ENCODE measurements at regions not wholly inside any gene's neighbourhood (a gene's known extent, or its start where the extent isn't known, plus 50 kb on each side); places are given as distances from the start of the nearest gene placed in this dataset.
"Not testable (repeated sequence)": the region's sequence is repeated elsewhere in the genome, so short reads cannot be mapped to it uniquely, and the experiment has no call there.

DNA sequence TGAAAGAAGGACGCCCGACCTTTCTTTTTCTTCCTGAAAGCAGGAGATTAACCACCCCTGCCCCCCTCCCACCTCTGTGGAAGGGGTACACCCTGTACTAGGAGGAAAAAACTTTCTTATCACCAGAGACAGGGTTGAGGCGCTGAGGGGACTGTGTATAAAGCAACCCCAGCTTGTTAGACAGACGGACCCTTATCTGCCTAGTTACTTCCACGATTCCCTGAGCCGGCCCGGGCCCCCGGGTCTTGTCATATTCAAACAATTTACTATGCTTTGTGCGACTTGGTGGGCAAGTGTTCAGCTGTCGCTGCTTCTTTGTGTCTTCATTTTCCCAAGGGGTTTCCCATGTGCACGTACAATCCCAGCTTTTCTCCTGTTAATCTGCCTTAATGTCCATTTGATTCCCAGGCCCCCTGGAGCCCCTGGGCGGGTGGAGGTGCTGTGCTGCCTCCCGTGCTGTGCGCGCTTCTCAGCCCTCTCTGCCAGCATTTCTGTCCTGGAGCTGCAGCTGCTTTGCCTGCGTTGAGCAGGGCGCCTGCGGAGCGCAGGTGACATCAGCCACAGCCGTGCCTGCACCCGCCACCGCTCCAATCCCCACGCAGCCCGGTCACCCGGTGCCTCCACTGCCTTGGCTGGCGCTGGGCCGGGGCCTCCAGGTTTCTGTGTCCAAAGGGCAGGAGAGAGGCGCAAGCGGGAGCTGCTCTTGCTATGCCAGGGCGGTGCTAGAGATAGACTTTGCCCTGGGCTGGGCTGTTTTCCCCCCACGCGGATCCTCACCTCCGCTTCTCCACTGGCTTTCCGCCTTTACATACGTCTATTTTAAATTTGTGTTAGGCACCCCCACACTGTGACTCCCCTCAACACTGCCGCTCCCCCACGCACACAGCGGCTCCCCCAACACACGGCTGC lies 96.2 kb downstream of the TTLL2 start:
- no peak overlapping the region for H3K4me3 Mint-ChIP-seq
- no peaks in the 10 kb centered on the region for H3K27me3 Mint-ChIP-seq
- H3K27ac Mint-ChIP-seq = no peak overlapping the region
- peaks cover 12% of the 10 kb centered on the region for H3K9me3 Mint-ChIP-seq
- no peaks in the 10 kb centered on the region for H3K4me1 Mint-ChIP-seq (ENCODE audit: low read depth)
- no peaks in the 10 kb centered on the region for H3K36me3 Mint-ChIP-seq (ENCODE audit: low read depth)
- intact Hi-C loops (cut with micrococcal nuclease) = no loop called here

- H3K4me3 Mint-ChIP-seq; H3K27ac Mint-ChIP-seq; H3K36me3 Mint-ChIP-seq (ENCODE audit: low read depth); intact Hi-C loops (cut with micrococcal nuclease); H3K27me3 Mint-ChIP-seq; H3K4me1 Mint-ChIP-seq (ENCODE audit: low read depth): not testable (repeated sequence)
- H3K9me3 Mint-ChIP-seq = peaks cover 12% of the 10 kb centered on the region
Observed at GRCh38 chr6:167421944-167422343, 97.1 kb downstream of the TTLL2 start.

GRCh38 chr6:167422934-167423333 lies 98.0 kb downstream of the TTLL2 start:
- Mint-ChIP-seq H3K9me3 (peaks cover 12% of the 10 kb centered on the region), H3K27me3 (no peaks in the 10 kb centered on the region), H3K4me3 (no peak overlapping the region), H3K4me1 (ENCODE audit: low read depth) (no peaks in the 10 kb centered on the region), H3K27ac (no peak overlapping the region), H3K36me3 (ENCODE audit: low read depth) (no peaks in the 10 kb centered on the region)
- intact Hi-C loops (cut with micrococcal nuclease) = no loop called here

GRCh38 chr6:167424060-167424673 lies 99.3 kb downstream of the TTLL2 start:
- Mint-ChIP-seq H3K9me3 (peaks cover 12% of the 10 kb centered on the region), H3K27ac (no peak overlapping the region), H3K4me3 (no peak overlapping the region), H3K27me3 (no peaks in the 10 kb centered on the region), H3K36me3 (ENCODE audit: low read depth) (no peaks in the 10 kb centered on the region), H3K4me1 (ENCODE audit: low read depth) (no peaks in the 10 kb centered on the region)
- intact Hi-C loops (cut with micrococcal nuclease) = no loop called here

DNA sequence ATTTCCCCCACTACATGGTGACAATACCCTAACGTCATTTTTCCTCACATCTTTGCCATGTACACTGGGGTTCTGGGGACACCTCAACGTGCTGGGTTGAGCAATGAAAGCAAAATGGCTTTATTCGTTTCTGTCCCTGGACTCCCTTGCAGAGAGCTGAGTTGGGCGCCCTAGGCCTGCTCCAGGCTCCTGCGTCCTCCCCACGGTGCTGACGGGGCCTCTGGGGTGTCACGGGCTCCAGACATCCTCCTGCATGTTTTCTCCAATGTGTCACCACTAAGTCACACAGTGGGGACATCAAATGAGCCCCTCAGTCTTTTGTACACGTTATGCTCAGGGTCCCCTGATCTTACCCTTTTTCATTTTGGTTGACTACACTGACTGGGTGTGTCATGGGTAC lies 99.8 kb downstream of the TTLL2 start:
- Mint-ChIP-seq H3K4me1 (ENCODE audit: low read depth) (no peaks in the 10 kb centered on the region), H3K27me3 (no peaks in the 10 kb centered on the region), H3K9me3 (peaks cover 12% of the 10 kb centered on the region), H3K4me3 (no peak overlapping the region), H3K27ac (no peak overlapping the region), H3K36me3 (ENCODE audit: low read depth) (no peaks in the 10 kb centered on the region)
- intact Hi-C loops (cut with micrococcal nuclease) = no loop called here

DNA sequence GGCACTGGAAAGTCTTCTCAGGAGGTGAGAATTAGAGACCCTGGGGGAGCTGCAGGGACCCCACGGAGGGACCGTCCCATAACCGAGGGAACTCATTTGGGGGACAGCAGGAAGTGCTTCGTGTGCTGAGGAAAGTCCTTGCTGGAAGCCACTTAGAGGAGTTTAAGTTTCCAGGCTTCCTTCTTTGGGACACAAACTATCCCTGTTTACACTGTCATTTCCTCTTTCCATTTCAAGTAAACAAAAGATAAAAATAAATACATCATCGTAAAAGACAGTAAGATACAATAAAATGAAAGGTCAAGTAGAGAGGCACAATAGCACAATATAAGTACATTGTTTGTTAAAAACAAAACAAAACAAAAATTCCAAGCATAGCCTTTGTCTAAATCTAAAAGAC lies 101.2 kb downstream of the TTLL2 start:
- no peaks in the 10 kb centered on the region for H3K4me1 Mint-ChIP-seq (ENCODE audit: low read depth)
- intact Hi-C loops (cut with micrococcal nuclease) = no loop called here
- no peak overlapping the region for H3K27ac Mint-ChIP-seq
- H3K4me3 Mint-ChIP-seq = no peak overlapping the region
- H3K36me3 Mint-ChIP-seq (ENCODE audit: low read depth) = no peaks in the 10 kb centered on the region
- peaks cover 8% of the 10 kb centered on the region for H3K9me3 Mint-ChIP-seq
- no peaks in the 10 kb centered on the region for H3K27me3 Mint-ChIP-seq

DNA sequence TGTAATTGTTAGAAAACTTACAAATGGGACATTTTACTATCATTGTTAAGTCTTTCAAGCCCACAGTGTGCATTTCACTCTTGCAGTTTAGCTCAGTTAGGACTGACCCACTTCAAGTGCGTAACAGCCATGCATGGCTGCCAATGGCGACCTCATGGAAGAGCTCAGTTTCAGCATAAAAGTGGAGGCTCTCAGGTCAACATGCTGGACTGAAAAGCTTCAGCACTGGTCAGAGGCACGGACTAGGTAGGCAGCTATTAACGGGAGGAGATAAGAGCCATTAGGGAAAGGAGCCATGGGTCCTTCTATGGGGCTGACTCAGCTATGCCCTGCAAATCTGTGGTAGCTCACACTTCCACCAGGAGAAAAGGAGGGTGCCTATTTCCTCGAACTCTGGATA lies 101.8 kb downstream of the TTLL2 start:
- no peak overlapping the region for H3K27ac Mint-ChIP-seq
- H3K4me1 Mint-ChIP-seq (ENCODE audit: low read depth) = no peaks in the 10 kb centered on the region
- H3K9me3 Mint-ChIP-seq = peaks cover 3% of the 10 kb centered on the region
- intact Hi-C loops (cut with micrococcal nuclease) = no loop called here
- H3K36me3 Mint-ChIP-seq (ENCODE audit: low read depth) = no peaks in the 10 kb centered on the region
- no peaks in the 10 kb centered on the region for H3K27me3 Mint-ChIP-seq
- H3K4me3 Mint-ChIP-seq = no peak overlapping the region

DNA sequence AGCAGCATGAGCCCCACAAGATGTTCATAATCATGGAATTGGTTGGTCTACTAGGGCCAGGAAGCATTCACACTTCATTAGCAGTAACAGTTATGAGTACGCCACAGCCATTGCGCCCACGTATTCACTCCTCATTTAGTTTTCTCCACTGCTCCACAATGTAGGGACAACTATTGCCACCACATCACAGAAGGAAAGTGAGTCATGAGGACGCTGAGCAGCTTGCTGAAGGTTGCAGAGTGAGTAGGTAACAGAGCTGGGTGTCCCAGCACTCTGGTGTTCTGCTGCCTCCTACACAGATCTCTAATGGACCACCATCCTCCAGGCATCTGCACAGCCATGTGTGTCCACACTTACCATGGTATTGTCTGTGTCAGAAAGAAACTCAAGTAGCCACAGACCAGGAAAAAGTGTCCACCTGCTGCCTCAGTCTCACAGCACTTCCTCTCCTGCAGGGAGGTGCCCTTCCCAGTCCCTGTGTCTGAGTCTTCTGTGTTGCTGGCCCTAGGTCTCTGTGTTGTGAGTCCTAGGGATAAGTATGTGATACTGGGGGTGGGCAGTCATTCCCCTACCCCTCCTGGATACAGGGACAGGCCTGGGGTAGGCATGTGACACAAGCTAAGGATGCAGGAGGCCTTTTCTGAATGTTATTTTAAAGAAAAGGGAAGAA lies 103.9 kb downstream of the TTLL2 start:
- no peaks in the 10 kb centered on the region for H3K9me3 Mint-ChIP-seq
- H3K27ac Mint-ChIP-seq = no peak overlapping the region
- intact Hi-C loops (cut with micrococcal nuclease) = no loop called here
- H3K36me3 Mint-ChIP-seq (ENCODE audit: low read depth) = no peaks in the 10 kb centered on the region
- H3K27me3 Mint-ChIP-seq = no peaks in the 10 kb centered on the region
- H3K4me1 Mint-ChIP-seq (ENCODE audit: low read depth) = no peaks in the 10 kb centered on the region
- no peak overlapping the region for H3K4me3 Mint-ChIP-seq

- H3K27ac Mint-ChIP-seq = no peak overlapping the region
- no peaks in the 10 kb centered on the region for H3K27me3 Mint-ChIP-seq
Observed at GRCh38 chr6:167429353-167429752, 104.5 kb downstream of the TTLL2 start.

GRCh38 chr6:167435209-167435728 lies 110.4 kb downstream of the TTLL2 start:
- no peaks in the 10 kb centered on the region for H3K4me1 Mint-ChIP-seq (ENCODE audit: low read depth)
- H3K27me3 Mint-ChIP-seq = no peaks in the 10 kb centered on the region
- no peaks in the 10 kb centered on the region for H3K36me3 Mint-ChIP-seq (ENCODE audit: low read depth)
- H3K4me3 Mint-ChIP-seq = no peak overlapping the region
- no peak overlapping the region for H3K27ac Mint-ChIP-seq
- no peaks in the 10 kb centered on the region for H3K9me3 Mint-ChIP-seq
- intact Hi-C loops (cut with micrococcal nuclease) = no loop called here

More at GRCh38 chr6:167429353-167429752, 104.5 kb downstream of the TTLL2 start:
- no peak overlapping the region for H3K4me3 Mint-ChIP-seq
- H3K9me3 Mint-ChIP-seq = no peaks in the 10 kb centered on the region
- no peaks in the 10 kb centered on the region for H3K4me1 Mint-ChIP-seq (ENCODE audit: low read depth)
- intact Hi-C loops (cut with micrococcal nuclease) = no loop called here
- H3K36me3 Mint-ChIP-seq (ENCODE audit: low read depth) = no peaks in the 10 kb centered on the region

GRCh38 chr6:167437888-167438484 lies 113.1 kb downstream of the TTLL2 start:
- Mint-ChIP-seq H3K27ac (no peak overlapping the region), H3K36me3 (ENCODE audit: low read depth) (no peaks in the 10 kb centered on the region), H3K9me3 (no peaks in the 10 kb centered on the region), H3K27me3 (no peaks in the 10 kb centered on the region), H3K4me1 (ENCODE audit: low read depth) (no peaks in the 10 kb centered on the region), H3K4me3 (no peak overlapping the region)
- intact Hi-C loops (cut with micrococcal nuclease) = no loop called here

DNA sequence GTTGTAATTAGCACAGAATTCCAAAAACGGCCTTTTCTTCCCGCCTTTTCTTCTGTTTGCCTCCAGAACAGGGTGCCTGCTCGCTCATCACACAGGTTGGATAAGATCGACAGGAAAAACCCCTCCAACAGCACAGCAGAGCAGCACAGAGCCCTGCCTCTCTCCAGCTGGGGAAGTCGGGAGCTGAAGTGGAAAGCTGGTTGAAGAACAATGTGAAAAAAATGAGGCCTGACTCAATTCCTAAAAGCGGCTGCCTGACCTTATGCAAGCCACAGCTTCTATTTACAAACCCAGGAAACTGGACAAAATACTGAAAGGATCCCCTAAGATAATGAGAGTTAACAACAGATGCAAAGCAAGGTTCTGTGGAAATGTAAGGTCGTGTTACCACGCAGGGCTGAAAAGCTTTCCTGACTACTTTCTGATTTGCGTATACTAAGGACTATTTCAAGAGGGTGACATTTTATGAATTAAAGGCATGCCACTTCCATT lies 116.9 kb downstream of the TTLL2 start:
- H3K36me3 Mint-ChIP-seq (ENCODE audit: low read depth) = no peaks in the 10 kb centered on the region
- no peaks in the 10 kb centered on the region for H3K27me3 Mint-ChIP-seq
- no peak overlapping the region for H3K4me3 Mint-ChIP-seq
- H3K9me3 Mint-ChIP-seq = no peaks in the 10 kb centered on the region
- H3K27ac Mint-ChIP-seq = no peak overlapping the region
- intact Hi-C loops (cut with micrococcal nuclease) = no loop called here
- no peaks in the 10 kb centered on the region for H3K4me1 Mint-ChIP-seq (ENCODE audit: low read depth)

- no peak overlapping the region for H3K27ac Mint-ChIP-seq
- no peaks in the 10 kb centered on the region for H3K27me3 Mint-ChIP-seq
- intact Hi-C loops (cut with micrococcal nuclease) = no loop called here
- H3K4me1 Mint-ChIP-seq (ENCODE audit: low read depth) = no peaks in the 10 kb centered on the region
- no peak overlapping the region for H3K4me3 Mint-ChIP-seq
- no peaks in the 10 kb centered on the region for H3K9me3 Mint-ChIP-seq
- H3K36me3 Mint-ChIP-seq (ENCODE audit: low read depth) = no peaks in the 10 kb centered on the region
Observed at GRCh38 chr6:167442245-167442644, 117.4 kb downstream of the TTLL2 start.
